ENCODE measurements at regions not wholly inside any gene's neighbourhood (a gene's known extent, or its start where the extent isn't known, plus 50 kb on each side); places are given as distances from the start of the nearest gene placed in this dataset.
"Not testable (repeated sequence)": the region's sequence is repeated elsewhere in the genome, so short reads cannot be mapped to it uniquely, and the experiment has no call there.

DNA sequence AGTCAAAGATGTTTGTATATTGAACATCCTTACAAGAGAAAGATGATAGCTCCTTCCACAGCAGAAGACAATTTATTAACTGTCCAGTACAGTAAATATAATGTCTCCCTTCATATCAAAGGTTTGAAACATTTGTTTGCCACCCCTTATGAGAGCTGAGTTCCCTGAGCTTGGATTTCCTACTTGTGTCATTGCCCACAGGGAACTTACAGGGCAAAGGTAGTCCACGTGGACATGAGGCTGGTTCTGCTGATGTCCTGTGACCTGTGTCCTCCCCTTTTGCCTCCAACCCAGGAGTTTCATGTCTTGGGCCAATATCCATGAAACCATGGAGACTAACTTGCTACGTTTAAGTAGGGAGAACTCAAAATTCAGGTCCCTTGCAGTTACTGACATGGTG lies 66.4 kb upstream of the SRRM3 start:
- TF ChIP-seq, protein P1, sequence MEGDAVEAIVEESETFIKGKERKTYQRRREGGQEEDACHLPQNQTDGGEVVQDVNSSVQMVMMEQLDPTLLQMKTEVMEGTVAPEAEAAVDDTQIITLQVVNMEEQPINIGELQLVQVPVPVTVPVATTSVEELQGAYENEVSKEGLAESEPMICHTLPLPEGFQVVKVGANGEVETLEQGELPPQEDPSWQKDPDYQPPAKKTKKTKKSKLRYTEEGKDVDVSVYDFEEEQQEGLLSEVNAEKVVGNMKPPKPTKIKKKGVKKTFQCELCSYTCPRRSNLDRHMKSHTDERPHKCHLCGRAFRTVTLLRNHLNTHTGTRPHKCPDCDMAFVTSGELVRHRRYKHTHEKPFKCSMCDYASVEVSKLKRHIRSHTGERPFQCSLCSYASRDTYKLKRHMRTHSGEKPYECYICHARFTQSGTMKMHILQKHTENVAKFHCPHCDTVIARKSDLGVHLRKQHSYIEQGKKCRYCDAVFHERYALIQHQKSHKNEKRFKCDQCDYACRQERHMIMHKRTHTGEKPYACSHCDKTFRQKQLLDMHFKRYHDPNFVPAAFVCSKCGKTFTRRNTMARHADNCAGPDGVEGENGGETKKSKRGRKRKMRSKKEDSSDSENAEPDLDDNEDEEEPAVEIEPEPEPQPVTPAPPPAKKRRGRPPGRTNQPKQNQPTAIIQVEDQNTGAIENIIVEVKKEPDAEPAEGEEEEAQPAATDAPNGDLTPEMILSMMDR (IDR thresholded peaks at IDR 0.05) = not testable (repeated sequence)
- TF ChIP-seq POLR2A (IDR thresholded peaks at IDR 0.05) = not testable (repeated sequence)

All from adrenal gland (tissue), 5 donors.